Fibroblast of the aortic adventitia (primary cell): ENCODE measurements at regions not wholly inside any gene's neighbourhood (a gene's known extent, or its start where the extent isn't known, plus 50 kb on each side); places are given as distances from the start of the nearest gene placed in this dataset.
A peak's percentile ranks its signal among the peaks of the same experiment; 100 is the strongest.
"Not testable (repeated sequence)": the region's sequence is repeated elsewhere in the genome, so short reads cannot be mapped to it uniquely, and the experiment has no call there.

ENCODE experiments used
- DNase-seq: peaks from one replicate; pipeline ENCODE4 v3.0.0-alpha.2; 2010; ENCODE audit warnings: low read depth
- H3K4me3 ChIP-seq: 2 replicates; pipeline ENCODE4 v1.5.1; 2011; ENCODE audit warnings: low read depth, mild to moderate bottlenecking, control low read depth, low read length, moderate library complexity
- CTCF ChIP-seq: IDR thresholded peaks from 2 replicates; pipeline ENCODE4 v1.5.1; 2011; ENCODE audit warnings: mild to moderate bottlenecking, low read length, control low read depth, inconsistent platforms; ENCODE audit not compliant: insufficient read depth

DNA sequence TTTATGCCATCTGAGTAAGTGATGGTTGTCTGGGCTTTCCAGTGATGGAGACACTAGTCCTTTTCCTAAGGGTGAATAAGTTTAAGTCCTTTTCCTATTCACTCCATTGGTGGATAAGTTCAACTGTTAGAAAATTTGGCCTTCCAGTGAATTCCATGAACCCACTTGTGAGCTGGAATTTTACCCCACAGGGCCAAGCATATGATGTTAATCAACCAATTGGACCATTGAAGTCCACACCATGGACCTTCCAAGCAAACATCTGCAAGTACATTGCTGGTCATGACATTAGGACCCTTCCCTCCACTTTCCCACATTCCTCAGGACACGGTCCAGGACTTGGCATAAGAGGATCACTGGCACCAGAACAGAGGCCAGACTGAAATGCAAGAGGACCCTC, 381.4 kb downstream of the RPS24 start:
- no peak overlapping the region for H3K4me3 ChIP-seq
- TF ChIP-seq CTCF, result no peak
- no peak for DNase-seq

- H3K4me3 ChIP-seq, result no peak overlapping the region
- DNase-seq, result peak; percentile 34
- no peak for TF ChIP-seq CTCF
Measured at GRCh38 chr10:78416031-78417011, 382.7 kb downstream of the RPS24 start.

DNA sequence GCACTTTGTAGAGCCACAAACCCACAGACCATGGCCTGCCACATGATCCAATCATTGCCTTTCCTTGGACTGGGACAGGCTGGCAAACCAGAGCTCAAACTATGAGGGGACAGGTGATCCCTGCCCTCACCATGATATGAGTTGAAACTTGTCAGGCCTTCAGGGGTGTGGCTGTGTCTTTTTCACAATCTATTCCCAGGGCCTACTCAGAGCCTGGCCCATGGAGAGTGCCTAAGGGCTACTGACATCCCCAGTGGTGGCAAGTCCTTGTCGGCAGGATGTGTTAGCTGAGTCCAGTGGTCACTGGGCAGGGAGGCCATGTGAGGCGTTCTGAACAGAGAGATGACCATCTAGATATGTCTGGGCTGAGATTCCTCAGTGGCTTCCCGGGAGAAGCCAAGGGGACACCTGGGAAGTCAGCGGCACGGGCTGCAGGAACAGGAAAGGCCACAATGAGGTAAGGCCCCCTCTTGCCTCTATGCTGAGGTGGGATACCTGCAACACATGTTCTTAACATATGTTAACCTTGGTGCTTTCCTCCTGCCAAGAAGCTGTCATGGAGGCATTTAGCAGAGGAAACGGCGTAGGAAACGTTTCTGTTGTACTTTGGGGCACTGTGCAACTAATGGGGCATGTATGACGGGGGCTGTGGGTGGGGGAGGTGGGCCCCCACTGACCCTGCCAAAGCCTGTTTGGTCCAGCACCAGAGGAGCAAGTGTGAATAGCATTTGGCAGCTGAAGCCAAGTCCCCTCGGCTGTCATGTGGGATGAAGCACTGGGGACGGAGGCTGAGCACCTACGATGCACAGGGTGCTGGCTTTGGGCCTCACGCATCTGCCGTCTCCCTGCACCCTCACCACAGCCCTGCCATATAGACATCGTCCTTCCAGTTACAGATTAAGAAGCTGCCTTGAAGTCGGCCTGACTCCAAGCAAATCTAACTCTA, 384.0 kb downstream of the RPS24 start:
- TF ChIP-seq CTCF, result no peak
- H3K4me3 ChIP-seq, result no peak overlapping the region
- DNase-seq, result no peak

GRCh38 chr10:78419481-78420265, 386.0 kb downstream of the RPS24 start:
- H3K4me3 ChIP-seq, result no peak overlapping the region
- no peak for TF ChIP-seq CTCF
- DNase-seq, result no peak

DNA sequence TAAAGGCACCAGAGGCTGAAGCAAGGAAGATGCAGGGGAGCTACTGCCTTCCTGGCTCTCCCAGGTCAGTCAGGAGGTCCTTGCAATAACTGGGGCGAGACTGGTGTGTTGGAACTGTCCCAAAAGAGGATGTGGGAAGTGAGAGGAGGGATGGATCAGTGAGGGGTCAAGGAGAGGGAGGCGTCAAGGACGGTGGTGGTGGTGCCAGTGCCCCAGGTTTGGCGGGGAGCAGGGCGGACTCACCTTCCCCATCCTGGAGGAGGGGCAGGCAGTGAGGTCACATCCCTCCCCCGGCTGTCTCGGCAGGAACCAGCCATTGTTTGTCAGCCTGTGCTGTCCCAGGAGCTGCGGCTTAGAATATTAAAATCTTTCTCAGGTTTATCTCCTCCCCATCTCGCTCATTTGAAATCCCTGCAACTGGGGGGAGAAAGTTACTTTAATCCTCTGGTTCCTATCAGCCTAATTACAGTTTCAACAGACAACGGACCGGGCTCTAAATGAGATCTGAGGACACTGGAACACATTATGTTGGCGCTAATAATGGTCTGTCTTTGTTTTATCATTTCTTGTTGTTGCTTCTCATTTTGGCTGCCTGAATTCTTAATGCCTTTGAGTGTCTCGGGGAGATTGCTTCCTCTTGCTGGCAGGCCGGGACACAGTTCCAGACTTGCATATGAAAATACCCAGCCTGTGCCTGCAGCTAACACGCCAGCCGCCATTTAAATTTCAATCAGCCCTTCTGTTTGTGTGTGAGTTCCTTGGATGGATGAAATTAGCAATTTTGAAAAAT, 387.5 kb downstream of the RPS24 start:
- DNase-seq, result no peak
- no peak overlapping the region for H3K4me3 ChIP-seq
- no peak for TF ChIP-seq CTCF

DNA sequence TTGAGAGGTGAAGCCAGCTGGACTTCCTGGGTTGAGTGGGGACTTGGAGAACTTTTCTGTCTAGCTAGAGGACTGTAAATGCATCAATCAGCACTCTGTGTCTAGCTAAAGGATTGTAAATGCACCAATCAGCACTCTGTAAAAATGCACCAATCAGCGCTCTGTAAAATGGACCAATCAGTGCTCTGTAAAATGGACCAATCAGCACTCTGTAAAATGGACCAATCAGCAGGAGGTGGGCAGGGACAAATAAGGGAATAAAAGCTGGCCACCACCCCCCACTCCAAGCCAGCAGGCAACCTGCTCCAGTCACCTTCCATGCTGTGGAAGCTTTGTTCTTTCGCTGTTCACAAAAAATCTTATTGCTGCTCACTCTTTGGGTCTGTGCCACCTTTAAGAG, 390.4 kb downstream of the RPS24 start:
- DNase-seq, H3K4me3 ChIP-seq: not testable (repeated sequence)
